GM12864 (cell line): ENCODE measurements at regions not wholly inside any gene's neighbourhood (a gene's known extent, or its start where the extent isn't known, plus 50 kb on each side); places are given as distances from the start of the nearest gene placed in this dataset.

Experiments
- DNase-seq: peaks from one replicate; pipeline ENCODE4 v3.0.0-alpha.2; 2011; ENCODE audit warnings: low read depth
- H3K4me3 ChIP-seq: 2 replicates; pipeline ENCODE4 v1.5.1; 2011; ENCODE audit warnings: mild to moderate bottlenecking, low read depth, low read length, control low read depth
- TF ChIP-seq, protein P1 (sequence below): IDR thresholded peaks from 2 replicates; pipeline ENCODE4 v1.5.1; 2011; ENCODE audit warnings: low read depth, mild to moderate bottlenecking, moderate library complexity, low read length, control low read depth, inconsistent platforms; ENCODE audit errors: missing control alignments

DNA sequence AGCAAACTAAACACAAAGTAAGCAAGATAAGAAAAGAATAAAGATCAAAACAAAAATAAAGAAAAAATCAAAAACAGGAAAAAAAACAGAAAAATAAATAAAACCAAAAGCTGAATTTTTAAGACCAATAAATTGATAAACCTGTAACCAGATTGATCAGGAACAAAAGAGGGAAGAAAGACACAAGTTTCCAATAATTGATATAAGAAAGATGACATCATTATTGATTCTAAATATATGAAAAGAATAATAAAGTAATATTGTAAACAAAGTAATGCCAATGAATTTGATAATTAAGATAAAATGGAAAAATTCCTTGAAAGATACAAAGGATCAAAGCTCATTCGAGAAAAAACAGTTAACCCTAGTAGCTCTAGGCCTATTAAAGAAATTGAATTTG lies 394.6 kb upstream of the LRATD1 start:
- TF ChIP-seq, protein P1, sequence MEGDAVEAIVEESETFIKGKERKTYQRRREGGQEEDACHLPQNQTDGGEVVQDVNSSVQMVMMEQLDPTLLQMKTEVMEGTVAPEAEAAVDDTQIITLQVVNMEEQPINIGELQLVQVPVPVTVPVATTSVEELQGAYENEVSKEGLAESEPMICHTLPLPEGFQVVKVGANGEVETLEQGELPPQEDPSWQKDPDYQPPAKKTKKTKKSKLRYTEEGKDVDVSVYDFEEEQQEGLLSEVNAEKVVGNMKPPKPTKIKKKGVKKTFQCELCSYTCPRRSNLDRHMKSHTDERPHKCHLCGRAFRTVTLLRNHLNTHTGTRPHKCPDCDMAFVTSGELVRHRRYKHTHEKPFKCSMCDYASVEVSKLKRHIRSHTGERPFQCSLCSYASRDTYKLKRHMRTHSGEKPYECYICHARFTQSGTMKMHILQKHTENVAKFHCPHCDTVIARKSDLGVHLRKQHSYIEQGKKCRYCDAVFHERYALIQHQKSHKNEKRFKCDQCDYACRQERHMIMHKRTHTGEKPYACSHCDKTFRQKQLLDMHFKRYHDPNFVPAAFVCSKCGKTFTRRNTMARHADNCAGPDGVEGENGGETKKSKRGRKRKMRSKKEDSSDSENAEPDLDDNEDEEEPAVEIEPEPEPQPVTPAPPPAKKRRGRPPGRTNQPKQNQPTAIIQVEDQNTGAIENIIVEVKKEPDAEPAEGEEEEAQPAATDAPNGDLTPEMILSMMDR, result no peak
- H3K4me3 ChIP-seq, result no peak overlapping the region
- no peak for DNase-seq

DNA sequence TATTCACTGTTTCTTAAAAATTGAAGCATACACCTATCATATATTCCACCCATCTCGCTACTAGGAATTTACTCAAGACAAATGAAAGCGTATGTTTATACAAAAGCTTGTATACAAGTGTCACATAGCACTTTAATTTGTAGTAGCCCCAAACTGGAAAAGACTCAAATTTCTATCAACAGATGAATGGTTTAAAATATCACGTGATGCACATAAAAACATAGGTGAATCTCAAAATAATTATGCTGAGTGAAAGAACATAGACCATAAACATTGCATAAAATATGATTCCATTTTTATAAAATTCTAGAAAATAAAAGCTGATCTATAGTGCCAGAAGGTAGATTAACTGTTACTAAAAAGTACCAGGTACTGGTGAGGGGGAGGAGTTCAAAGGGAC lies 392.9 kb upstream of the LRATD1 start:
- H3K4me3 ChIP-seq, result no peak overlapping the region
- TF ChIP-seq, protein P1, result no peak
- no peak for DNase-seq

DNA sequence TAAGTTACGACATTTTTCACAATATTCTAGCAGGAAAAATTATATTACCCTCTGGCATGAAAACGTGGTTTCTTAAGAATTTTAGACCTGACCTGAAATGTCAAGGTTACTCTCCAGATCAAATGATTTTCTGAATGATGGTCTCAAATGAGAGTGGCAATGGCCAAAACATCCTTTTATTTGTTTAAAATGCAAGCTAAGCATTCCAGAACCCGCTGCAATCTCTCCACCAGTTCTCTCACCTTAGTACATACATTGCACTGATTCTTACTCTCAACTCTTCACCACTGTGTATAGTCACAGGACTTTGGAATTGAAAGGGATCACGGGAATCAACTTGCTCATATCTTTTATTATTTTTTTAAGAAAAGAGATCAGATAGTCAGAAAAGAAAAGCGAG lies 391.6 kb upstream of the LRATD1 start:
- H3K4me3 ChIP-seq, result no peak overlapping the region
- TF ChIP-seq, protein P1, result no peak
- no peak for DNase-seq

DNA sequence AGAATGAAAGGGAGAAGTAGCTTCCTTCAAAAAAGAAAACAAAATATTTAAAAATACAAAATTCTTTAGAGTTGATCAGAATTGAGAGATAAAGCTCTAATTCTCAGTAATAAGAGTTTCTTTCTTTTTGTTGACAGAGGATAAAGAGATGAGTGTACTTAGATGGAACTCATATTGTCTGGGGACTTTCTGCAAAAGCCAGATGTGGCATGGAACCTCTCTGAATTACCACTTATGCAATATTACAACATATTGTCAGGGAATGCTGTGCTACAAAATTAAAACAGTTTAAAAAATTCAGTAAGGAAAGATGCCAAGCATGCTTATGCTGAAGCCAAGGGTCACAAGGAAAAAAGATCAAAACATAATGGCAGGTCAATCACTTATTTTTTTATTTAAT lies 386.6 kb upstream of the LRATD1 start:
- no peak for DNase-seq
- TF ChIP-seq, protein P1, result no peak
- H3K4me3 ChIP-seq, result no peak overlapping the region

DNA sequence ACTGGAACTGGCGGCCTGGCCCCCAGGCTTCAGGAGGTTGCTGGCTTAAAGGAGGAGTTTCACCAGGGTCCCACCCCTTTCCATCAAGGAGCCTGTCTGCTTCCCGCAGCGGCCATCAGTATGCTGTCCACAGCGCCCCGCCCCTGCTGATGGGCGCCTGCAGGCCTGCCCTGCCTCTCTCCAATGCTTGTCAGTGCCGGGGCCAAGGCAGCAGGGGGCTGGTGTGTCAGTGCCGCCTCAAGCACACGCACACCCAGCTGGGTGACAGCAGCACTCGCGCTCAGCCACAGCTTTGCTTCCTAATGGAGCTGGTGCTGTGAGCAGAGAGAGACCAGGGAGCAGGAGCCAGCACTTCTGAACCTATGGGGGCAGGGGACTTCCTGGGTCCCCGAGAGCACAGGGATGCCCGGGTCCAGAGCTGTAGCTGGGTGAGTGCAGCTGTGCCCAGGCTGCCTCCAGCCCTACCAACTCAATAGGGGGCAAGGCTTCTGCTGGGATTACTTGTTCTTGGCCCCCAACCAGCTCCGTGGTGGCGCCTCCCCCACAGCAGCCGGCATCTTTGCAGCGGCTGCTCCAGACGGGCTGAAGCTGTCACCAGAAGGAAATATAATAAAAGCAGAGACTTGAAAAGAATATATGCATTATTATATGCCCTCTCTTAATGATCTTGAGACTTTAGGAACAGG lies 377.2 kb upstream of the LRATD1 start:
- TF ChIP-seq, protein P1, result no peak
- no peak overlapping the region for H3K4me3 ChIP-seq
- no peak for DNase-seq

DNA sequence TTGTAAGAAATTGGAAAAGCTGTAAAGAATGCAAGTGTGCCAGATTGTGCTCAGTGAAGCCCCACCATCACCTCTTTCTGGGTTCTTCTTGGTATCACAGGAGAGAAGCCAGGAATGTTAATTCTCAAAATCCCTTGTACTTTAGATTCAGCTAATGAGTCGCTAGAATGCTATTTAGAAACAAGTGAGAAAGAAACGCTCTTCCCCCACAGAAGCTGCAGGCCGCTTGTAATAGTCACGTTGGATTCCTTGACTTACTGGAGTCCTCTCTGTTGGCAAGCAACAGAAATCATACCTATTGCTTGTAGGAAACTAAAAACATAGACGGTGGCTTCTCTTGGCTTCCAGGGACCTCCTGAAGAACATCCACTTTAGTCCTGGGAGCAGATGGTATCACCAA lies 375.6 kb upstream of the LRATD1 start:
- TF ChIP-seq, protein P1, result no peak
- no peak for DNase-seq
- no peak overlapping the region for H3K4me3 ChIP-seq
